A549 (cell line): ENCODE measurements at regions not wholly inside any gene's neighbourhood (a gene's known extent, or its start where the extent isn't known, plus 50 kb on each side); places are given as distances from the start of the nearest gene placed in this dataset.

ENCODE experiments used
- ATAC-seq, 2 experiments: fragments of 200-7000 bp in 1 of 2; fragments of >200 bp in 1 of 2; cut with Nextera tagmentation in 1 of 2; cut with Tn5 transposase in 1 of 2; 3 replicates each; pipeline versions ENCODE4 v1.8.0 to v1.9.1; 2018 to 2020; ENCODE audit warnings: mild to moderate bottlenecking in 1 of 2, moderate library complexity in 1 of 2
- CTCF ChIA-PET: fragments of 300-600 bp; sonication (Branson Sonifier 250); formaldehyde crosslinking; extraction: SDS; loops from one replicate; lab custom pipeline; 2021; ENCODE audit warnings: antibody characterized with exemption, inconsistent platforms; lab: Yijun Ruan, JAX
- POLR2A ChIA-PET: fragments of 350-600 bp; formaldehyde crosslinking; extraction: SDS; loops from one replicate; lab custom pipeline; 2021; ENCODE audit warnings: antibody characterized with exemption, inconsistent platforms; lab: Yijun Ruan, JAX
- DNase-seq, 2 experiments: peaks; one replicate each; pipeline versions ENCODE4 v3.0.0 to v3.0.0-alpha.2; 2011 to 2016; ENCODE audit warnings: low read depth in 1 of 2, low spot score in 1 of 2
- FAIRE-seq: peaks from 2 replicates; lab custom pipeline; 2011; peaks lifted over from hg19 to GRCh38; lab: Jason Lieb, UNC
- H3K27ac ChIP-seq, 2 experiments: fragments of >200 bp; sonication (Bioruptor Twin); formaldehyde crosslinking; 3 replicates each; pipeline ENCODE4 v1.5.1; 2016 to 2017
- H3K4me1 ChIP-seq: fragments of >200 bp; sonication (Bioruptor Twin); formaldehyde crosslinking; 3 replicates; pipeline ENCODE4 v1.6.1; 2016
- H3K4me2 ChIP-seq: fragments of >200 bp; sonication (Bioruptor Twin); formaldehyde crosslinking; 3 replicates; pipeline ENCODE4 v1.6.1; 2016
- H3K4me3 ChIP-seq: fragments of >200 bp; sonication (Bioruptor Twin); formaldehyde crosslinking; 3 replicates; pipeline ENCODE4 v1.5.1; 2016
- H3K9me3 ChIP-seq: fragments of >200 bp; sonication (Bioruptor Twin); formaldehyde crosslinking; 3 replicates; pipeline ENCODE4 v1.6.1; 2016
- ATOH8 ChIP-seq: fragments of 250-450 bp; sonication (Bioruptor Pico); IDR thresholded peaks from 2 replicates; pipeline ENCODE4 v1.5.0; 2020; ENCODE audit warnings: low read depth, mild to moderate bottlenecking, moderate library complexity
- BHLHE40 ChIP-seq: IDR thresholded peaks from 2 replicates; pipeline ENCODE4 v1.6.1; 2012; ENCODE audit warnings: low read depth, low read length, inconsistent platforms
- CEBPB ChIP-seq, 2 experiments: fragments of >200 bp in 1 of 2; sonication (Bioruptor Twin) in 1 of 2; formaldehyde crosslinking in 1 of 2; IDR thresholded peaks; 2 replicates each; pipeline ENCODE4 v1.6.1; 2012 to 2016
- CHD4 ChIP-seq: fragments of 200-600 bp; sonication (generic); IDR thresholded peaks from 2 replicates; pipeline ENCODE4 v1.6.1; 2016; ENCODE audit warnings: antibody characterized with exemption, mild to moderate bottlenecking, borderline replicate concordance
- CTCF ChIP-seq: fragments of >200 bp; sonication (Bioruptor Twin); formaldehyde crosslinking; IDR thresholded peaks from 3 replicates; pipeline ENCODE4 v1.5.1; 2016
- EHF ChIP-seq: fragments of 250-450 bp; sonication (Bioruptor Pico); IDR thresholded peaks from 2 replicates; pipeline ENCODE4 v1.5.0; 2020; ENCODE audit warnings: mild to moderate bottlenecking
- ELK1 ChIP-seq: fragments of 150-350 bp; IDR thresholded peaks from 2 replicates; pipeline ENCODE4 v1.6.1; 2014; ENCODE audit warnings: low read depth, mild to moderate bottlenecking, low read length
- FOSB ChIP-seq: fragments of 250-450 bp; sonication (Bioruptor Pico); IDR thresholded peaks from 2 replicates; pipeline ENCODE4 v1.5.0; 2020; ENCODE audit warnings: mild to moderate bottlenecking, moderate library complexity
- FOSL2 ChIP-seq, 2 experiments: fragments of 450-650 bp in 1 of 2; fragments of >200 bp in 1 of 2; sonication (Bioruptor Twin) in 1 of 2; formaldehyde crosslinking; IDR thresholded peaks; 2 replicates each; pipeline versions ENCODE4 v1.5.0 to v1.6.1; 2016 to 2020; ENCODE audit warnings: mild to moderate bottlenecking in 1 of 2, moderate library complexity in 1 of 2
- FOXS1 ChIP-seq: fragments of 250-450 bp; sonication (Bioruptor Pico); IDR thresholded peaks from 2 replicates; pipeline ENCODE4 v1.5.0; 2020; ENCODE audit warnings: mild to moderate bottlenecking, moderate library complexity
- HOXA7 ChIP-seq: fragments of 250-450 bp; sonication (Bioruptor Pico); IDR thresholded peaks from 2 replicates; pipeline ENCODE4 v1.5.0; 2020; ENCODE audit warnings: mild to moderate bottlenecking, moderate library complexity
- HOXB13 ChIP-seq: fragments of 250-450 bp; sonication (Bioruptor Pico); IDR thresholded peaks from 2 replicates; pipeline ENCODE4 v1.5.0; 2020; ENCODE audit warnings: low read depth, mild to moderate bottlenecking, moderate library complexity
- HOXB5 ChIP-seq: fragments of 250-450 bp; sonication (Bioruptor Pico); IDR thresholded peaks from 2 replicates; pipeline ENCODE4 v1.5.0; 2020; ENCODE audit warnings: mild to moderate bottlenecking, moderate library complexity
- JUNB ChIP-seq: fragments of >200 bp; sonication (Bioruptor Twin); formaldehyde crosslinking; IDR thresholded peaks from 2 replicates; pipeline ENCODE4 v1.6.1; 2016
- NFE2L2 ChIP-seq: fragments of 150-350 bp; conservative IDR thresholded peaks from 2 replicates; pipeline ENCODE4 v1.6.1; 2014; ENCODE audit warnings: low read length
- NR3C1 ChIP-seq: fragments of >200 bp; sonication (Bioruptor Twin); formaldehyde crosslinking; IDR thresholded peaks from 3 replicates; pipeline ENCODE4 v1.6.1; 2017
- POLR2A ChIP-seq: IDR thresholded peaks from 2 replicates; pipeline ENCODE4 v1.6.1; 2012; ENCODE audit warnings: mild to moderate bottlenecking, low read length
- RAD21 ChIP-seq, 2 experiments: fragments of >200 bp in 1 of 2; sonication (Bioruptor Twin) in 1 of 2; formaldehyde crosslinking in 1 of 2; IDR thresholded peaks in 1 of 2; conservative IDR thresholded peaks in 1 of 2; 2 replicates in 1 of 2; 3 replicates in 1 of 2; pipeline ENCODE4 v1.6.1; 2012 to 2018; ENCODE audit warnings: inconsistent platforms in 1 of 2
- RCOR1 ChIP-seq: fragments of 150-350 bp; IDR thresholded peaks from 2 replicates; pipeline ENCODE4 v1.6.1; 2014; ENCODE audit warnings: antibody characterized with exemption, low read length, low read depth
- RFX5 ChIP-seq: fragments of 450-650 bp; IDR thresholded peaks from 2 replicates; pipeline ENCODE4 v1.7.1; 2014; ENCODE audit warnings: antibody characterized with exemption, mild to moderate bottlenecking, moderate library complexity
- RNF2 ChIP-seq: fragments of 200-600 bp; sonication (generic); IDR thresholded peaks from 2 replicates; pipeline ENCODE4 v1.6.1; 2016; ENCODE audit warnings: low read depth, mild to moderate bottlenecking, antibody characterized with exemption, moderate library complexity, borderline replicate concordance
- SMC3 ChIP-seq: fragments of >200 bp; sonication (Bioruptor Twin); formaldehyde crosslinking; IDR thresholded peaks from 3 replicates; pipeline ENCODE4 v1.6.1; 2018; ENCODE audit warnings: inconsistent platforms
- TFCP2L1 ChIP-seq: fragments of 250-450 bp; sonication (Bioruptor Pico); IDR thresholded peaks from 2 replicates; pipeline ENCODE4 v1.5.0; 2021; ENCODE audit warnings: mild to moderate bottlenecking
- TP53 ChIP-seq: fragments of 250-450 bp; sonication (Bioruptor Pico); IDR thresholded peaks from 2 replicates; pipeline ENCODE4 v1.5.0; 2021; ENCODE audit warnings: mild to moderate bottlenecking, moderate library complexity
- ZC3H11A ChIP-seq: fragments of 450-650 bp; IDR thresholded peaks from 2 replicates; pipeline ENCODE4 v1.6.1; 2014; ENCODE audit warnings: antibody characterized with exemption, mild to moderate bottlenecking
- ZFP36 ChIP-seq: fragments of 450-650 bp; IDR thresholded peaks from 2 replicates; pipeline ENCODE4 v1.6.1; 2014; ENCODE audit warnings: borderline replicate concordance; ENCODE audit not compliant: partially characterized antibody
- ZNF302 ChIP-seq: fragments of 250-450 bp; sonication (Bioruptor Pico); IDR thresholded peaks from 2 replicates; pipeline ENCODE4 v1.9.0; 2021; ENCODE audit warnings: inconsistent platforms, mild to moderate bottlenecking, moderate library complexity
- ZSCAN20 ChIP-seq: fragments of 250-450 bp; sonication (Bioruptor Pico); IDR thresholded peaks from 2 replicates; pipeline ENCODE4 v1.8.0; 2022; ENCODE audit warnings: mild to moderate bottlenecking, moderate library complexity
- WGBS: methylation state at CpG from one replicate; pipeline ENCODE4 v1.1.6; 2017; ENCODE audit errors: missing lambda C conversion rate; 5-methylcytosine and 5-hydroxymethylcytosine counted together

GRCh38 chr13:74866101-74866500 lies 615.9 kb downstream of the TBC1D4 start:
- ChIA-PET POLR2A (no interaction called here), CTCF (no interaction called here)
- Histone ChIP-seq H3K4me1 (peaks cover 2% of the 10 kb centered on the region; the same call in 1 of the 3 replicates), H3K9me3 (0 out of 3 replicates have a peak, but pooled peaks cover 3% of the 10 kb centered on the region), H3K4me3 (no peak overlapping the region), H3K4me2 (no peak overlapping the region), H3K27ac (no peak overlapping the region)
- ATAC-seq (no peak), DNase-seq (no peak), FAIRE-seq (no peak)
- 3% methylated on average over 1 of the region's 1 CpG for WGBS
- TF ChIP-seq ELK1 = no peak
- no peak for TF ChIP-seq CHD4
- no peak for TF ChIP-seq CEBPB (IDR thresholded peaks at IDR 0.05)
- no peak for TF ChIP-seq RCOR1
- no peak for TF ChIP-seq EHF (CRISPR knock-in tag)
- TF ChIP-seq POLR2A = no peak
- TF ChIP-seq ZFP36 = no peak
- no peak for TF ChIP-seq TFCP2L1
- TF ChIP-seq ZSCAN20 = no peak
- TF ChIP-seq RFX5 = no peak
- TF ChIP-seq CTCF = no peak
- TF ChIP-seq RAD21 (conservative IDR thresholded peaks at IDR 0.05 in 1 of 2, IDR thresholded peaks at IDR 0.05 in 1 of 2) = no peak
- no peak for TF ChIP-seq FOSB (CRISPR knock-in tag)
- TF ChIP-seq RNF2 = no peak
- TF ChIP-seq FOSL2 (IDR thresholded peaks at IDR 0.05) = no peak
- TF ChIP-seq FOSL2 (CRISPR knock-in tag; IDR thresholded peaks at IDR 0.05) = no peak
- TF ChIP-seq HOXB13 (CRISPR knock-in tag) = no peak
- TF ChIP-seq SMC3 = no peak
- TF ChIP-seq HOXA7 (CRISPR knock-in tag) = no peak

GRCh38 chr13:74865656-74866055 lies 616.3 kb downstream of the TBC1D4 start:
- DNase-seq (no peak), FAIRE-seq (no peak), ATAC-seq (no peak)
- TF ChIP-seq ATOH8 (CRISPR knock-in tag) (no peak), JUNB (no peak), ZNF302 (CRISPR knock-in tag) (no peak), ZC3H11A (no peak), NFE2L2 (no peak), BHLHE40 (no peak)
- CTCF ChIA-PET = no interaction called here
- Histone ChIP-seq H3K4me3 (no peak overlapping the region), H3K27ac (no peak overlapping the region), H3K9me3 (0 out of 3 replicates have a peak, but pooled peaks cover 3% of the 10 kb centered on the region), H3K4me2 (no peak overlapping the region), H3K4me1 (no peaks in the 10 kb centered on the region)
- POLR2A ChIA-PET = no interaction called here

GRCh38 chr13:74860789-74861188 lies 621.2 kb downstream of the TBC1D4 start:
- no peak overlapping the region for H3K4me2 ChIP-seq
- POLR2A ChIA-PET = no interaction called here
- FAIRE-seq (no peak), DNase-seq (no peak), ATAC-seq (no peak)
- H3K4me1 ChIP-seq = no peaks in the 10 kb centered on the region
- TF ChIP-seq FOXS1 (CRISPR knock-in tag) = no peak
- no peak for TF ChIP-seq RCOR1
- TF ChIP-seq TP53 (CRISPR knock-in tag) = no peak
- no peak for TF ChIP-seq ZSCAN20
- no peak for TF ChIP-seq HOXB5
- TF ChIP-seq FOSL2 (IDR thresholded peaks at IDR 0.05) = no peak
- TF ChIP-seq FOSL2 (CRISPR knock-in tag; IDR thresholded peaks at IDR 0.05) = no peak
- TF ChIP-seq FOSB (CRISPR knock-in tag) = no peak
- no peak for TF ChIP-seq NR3C1
- no peaks in the 10 kb centered on the region for H3K9me3 ChIP-seq
- 90% methylated on average over 1 of the region's 1 CpG for WGBS
- H3K27ac ChIP-seq = no peak overlapping the region
- CTCF ChIA-PET = no interaction called here
- no peak overlapping the region for H3K4me3 ChIP-seq
